Neural cell (in vitro differentiated cells): ENCODE measurements at regions not wholly inside any gene's neighbourhood (a gene's known extent, or its start where the extent isn't known, plus 50 kb on each side); places are given as distances from the start of the nearest gene placed in this dataset.

Experiments
- H2AFZ ChIP-seq: fragments of 200-600, 300-800 bp; sonication (generic), shearing (Covaris generic); 2 replicates; pipeline ENCODE4 v1.6.0; 2014; ENCODE audit warnings: low read depth, mild to moderate bottlenecking, antibody characterized with exemption, low read length, moderate library complexity
- H3F3A ChIP-seq: fragments of 200-600 bp; shearing (Covaris generic); 2 replicates; pipeline ENCODE4 v1.6.1; 2016; ENCODE audit warnings: mild to moderate bottlenecking, moderate library complexity, mixed read lengths, antibody characterized with exemption, low read length; ENCODE audit not compliant: insufficient read depth, poor library complexity, severe bottlenecking
- H3K27ac ChIP-seq: fragments of 200-600, 300-800 bp; sonication (generic), shearing (Covaris generic); 2 replicates; pipeline ENCODE4 v1.5.1; 2014; ENCODE audit warnings: mild to moderate bottlenecking, low read length, moderate library complexity
- H3K27me3 ChIP-seq: fragments of 300-800, 200-600 bp; sonication (generic), shearing (Covaris generic); 2 replicates; pipeline ENCODE4 v1.6.0; 2014; ENCODE audit warnings: mild to moderate bottlenecking, low read depth, low read length, moderate library complexity; ENCODE audit not compliant: insufficient read depth
- H3K36me3 ChIP-seq: fragments of 300-800, 200-600 bp; sonication (generic), shearing (Covaris generic); 2 replicates; pipeline ENCODE4 v1.5.1; 2014; ENCODE audit warnings: mild to moderate bottlenecking, antibody characterized with exemption, low read length, moderate library complexity; ENCODE audit not compliant: insufficient read depth
- H3K4me2 ChIP-seq: fragments of 300-800, 200-600 bp; sonication (generic), shearing (Covaris generic); 2 replicates; pipeline ENCODE4 v1.6.0; 2014; ENCODE audit warnings: mild to moderate bottlenecking, low read length
- H3K4me3 ChIP-seq: fragments of 300-800, 200-600 bp; sonication (generic), shearing (Covaris generic); 2 replicates; pipeline ENCODE4 v1.5.1; 2014; ENCODE audit warnings: mild to moderate bottlenecking, low read length, moderate library complexity
- H3K79me2 ChIP-seq: fragments of 200-600 bp; shearing (Covaris generic); replicated peaks from 2 replicates; pipeline ENCODE4 v1.6.0; 2014; ENCODE audit warnings: mild to moderate bottlenecking, low read length, moderate library complexity; ENCODE audit not compliant: insufficient read depth
- H3K9ac ChIP-seq: fragments of 300-800, 200-600 bp; sonication (generic), shearing (Covaris generic); 2 replicates; pipeline ENCODE4 v1.6.1; 2016; ENCODE audit warnings: mild to moderate bottlenecking, low read length, mixed read lengths
- H3K9me2 ChIP-seq: fragments of 200-600 bp; shearing (Covaris generic); 2 replicates; pipeline ENCODE4 v1.6.1; 2016; ENCODE audit warnings: mild to moderate bottlenecking, low read length, mixed read lengths; ENCODE audit not compliant: insufficient read depth
- H3K9me3 ChIP-seq: fragments of 200-600, 300-800 bp; sonication (generic), shearing (Covaris generic); 2 replicates; pipeline ENCODE4 v1.6.1; 2016; ENCODE audit warnings: mild to moderate bottlenecking, mixed run types, low read length, moderate library complexity, mixed read lengths
- H4K20me1 ChIP-seq: fragments of 200-600 bp; shearing (Covaris generic); 2 replicates; pipeline ENCODE4 v1.6.1; 2016; ENCODE audit warnings: mild to moderate bottlenecking, mixed run types; ENCODE audit not compliant: insufficient read depth
- CTCF ChIP-seq: fragments of 450-650 bp; IDR thresholded peaks from 2 replicates; pipeline ENCODE4 v1.5.1; 2014; ENCODE audit warnings: antibody characterized with exemption, mild to moderate bottlenecking, moderate library complexity; ENCODE audit not compliant: poor library complexity, severe bottlenecking
- EP300 ChIP-seq: fragments of 450-650 bp; conservative IDR thresholded peaks from 2 replicates; pipeline ENCODE4 v1.6.1; 2014; ENCODE audit warnings: antibody characterized with exemption, mild to moderate bottlenecking, moderate library complexity; ENCODE audit not compliant: poor library complexity, severe bottlenecking
- EZH2 ChIP-seq: fragments of 200-600, 300-800 bp; shearing (Covaris generic), sonication (generic); IDR thresholded peaks from 2 replicates; pipeline ENCODE4 v1.6.1; 2014; ENCODE audit warnings: antibody characterized with exemption, low read length, borderline replicate concordance, mild to moderate bottlenecking; ENCODE audit not compliant: insufficient read depth, poor library complexity, severe bottlenecking
- MXI1 ChIP-seq: fragments of 450-650 bp; conservative IDR thresholded peaks from 2 replicates; pipeline ENCODE4 v1.6.1; 2014; ENCODE audit warnings: antibody characterized with exemption, mild to moderate bottlenecking; ENCODE audit not compliant: poor library complexity, severe bottlenecking
- POLR2AphosphoS5 ChIP-seq: IDR thresholded peaks from 2 replicates; pipeline ENCODE4 v1.6.1; 2012
- RAD21 ChIP-seq: fragments of 450-650 bp; conservative IDR thresholded peaks from 2 replicates; pipeline ENCODE4 v1.6.1; 2014; ENCODE audit warnings: antibody characterized with exemption, mild to moderate bottlenecking, moderate library complexity
- REST ChIP-seq: IDR thresholded peaks from 2 replicates; pipeline ENCODE4 v1.6.1; 2012; ENCODE audit warnings: borderline replicate concordance
- SMC3 ChIP-seq: fragments of 450-650 bp; conservative IDR thresholded peaks from 2 replicates; pipeline ENCODE4 v1.6.1; 2014; ENCODE audit warnings: antibody characterized with exemption, mild to moderate bottlenecking, moderate library complexity; ENCODE audit not compliant: poor library complexity
- TAF1 ChIP-seq: IDR thresholded peaks from 2 replicates; pipeline ENCODE4 v1.6.1; 2012; ENCODE audit warnings: low read depth

- no peaks in the 10 kb centered on the region for H3K9me3 ChIP-seq
- H3K4me2 ChIP-seq = no peak overlapping the region
- no peaks in the 10 kb centered on the region for H4K20me1 ChIP-seq
- H3K9me2 ChIP-seq = no peaks in the 10 kb centered on the region
- TF ChIP-seq EZH2 = no peak
- no peak for TF ChIP-seq SMC3
- no peak for TF ChIP-seq MXI1
- TF ChIP-seq TAF1 = no peak
- TF ChIP-seq EP300 = no peak
- no peak for TF ChIP-seq CTCF
- no peak for TF ChIP-seq POLR2AphosphoS5
- no peak for TF ChIP-seq REST
- no peak overlapping the region for H3K27ac ChIP-seq
- no peaks in the 10 kb centered on the region for H3K79me2 ChIP-seq
- no peaks in the 10 kb centered on the region for H3K27me3 ChIP-seq
- no peak overlapping the region for H2AFZ ChIP-seq
- H3K4me3 ChIP-seq = no peak overlapping the region
- H3K9ac ChIP-seq = no peak overlapping the region
- H3F3A ChIP-seq = no peaks in the 10 kb centered on the region
- no peaks in the 10 kb centered on the region for H3K36me3 ChIP-seq
Observed at GRCh38 chr16:51951668-51952298, 595.2 kb downstream of the TOX3 start.

- Histone ChIP-seq H3K27me3 (no peaks in the 10 kb centered on the region), H3K27ac (no peak overlapping the region), H3K9me3 (no peaks in the 10 kb centered on the region), H4K20me1 (no peaks in the 10 kb centered on the region), H3F3A (no peaks in the 10 kb centered on the region), H3K9me2 (no peaks in the 10 kb centered on the region), H3K4me2 (no peak overlapping the region), H3K36me3 (no peaks in the 10 kb centered on the region), H3K9ac (no peak overlapping the region), H3K79me2 (no peaks in the 10 kb centered on the region), H3K4me3 (no peak overlapping the region), H2AFZ (no peak overlapping the region)
- TF ChIP-seq RAD21 (no peak), REST (no peak), TAF1 (no peak), MXI1 (no peak), POLR2AphosphoS5 (no peak), CTCF (no peak), EZH2 (no peak), EP300 (no peak), SMC3 (no peak)
Observed at GRCh38 chr16:51950118-51950780, 596.7 kb downstream of the TOX3 start.
